ENCODE measurements at regions not wholly inside any gene's neighbourhood (a gene's known extent, or its start where the extent isn't known, plus 50 kb on each side); places are given as distances from the start of the nearest gene placed in this dataset.

GRCh38 chr7:121676168-121676567, 196.8 kb upstream of the PTPRZ1 start:
- TF ChIP-seq POLR2A (IDR thresholded peaks at IDR 0.05), result no peak
- no peak for TF ChIP-seq CTCF (IDR thresholded peaks at IDR 0.05)

All from Peyer's patch (tissue), 4 donors.